Gastrocnemius medialis (tissue), 4 donors: ENCODE measurements at regions not wholly inside any gene's neighbourhood (a gene's known extent, or its start where the extent isn't known, plus 50 kb on each side); places are given as distances from the start of the nearest gene placed in this dataset.

Experiments used
- POLR2A ChIP-seq, 2 donors: fragments of 450-650 bp; IDR thresholded peaks; one replicate each; pipeline ENCODE4 v1.6.1; 2017; ENCODE audit warnings: antibody characterized with exemption in 2 of 2, mild to moderate bottlenecking in 2 of 2, moderate library complexity in 2 of 2
- TF ChIP-seq, protein P1 (sequence below), 5 experiments: fragments of 450-650 bp in 3 of 5; fragments of 200-600 bp in 2 of 5; sonication (generic) in 2 of 5; IDR thresholded peaks in 4 of 5; conservative IDR thresholded peaks in 1 of 5; 1 replicate in 4 of 5; 2 replicates in 1 of 5; pipeline ENCODE4 v1.5.1; 2016 to 2019; ENCODE audit warnings: antibody characterized with exemption in 5 of 5, mild to moderate bottlenecking in 3 of 5, moderate library complexity in 3 of 5

DNA sequence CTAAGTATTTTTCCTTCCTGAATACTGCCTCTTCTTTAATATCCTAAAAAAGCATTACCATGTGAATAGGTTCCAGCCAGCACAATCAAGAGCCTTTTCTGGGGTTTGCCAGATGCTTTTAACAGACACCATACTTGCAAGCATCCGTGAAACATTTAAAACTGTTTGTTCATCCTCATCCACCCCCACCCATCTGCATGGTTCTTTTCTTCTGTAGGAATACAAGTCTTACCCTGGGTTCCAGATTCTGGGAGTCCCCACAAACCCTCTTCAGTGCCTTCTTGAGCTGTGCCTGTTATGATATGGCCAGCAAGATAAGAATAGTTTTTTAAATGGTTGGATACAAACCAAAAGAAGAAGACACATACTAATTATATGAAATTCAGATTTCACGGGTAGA is 354.9 kb upstream of the PLXNA2 start:
- TF ChIP-seq, protein P1, sequence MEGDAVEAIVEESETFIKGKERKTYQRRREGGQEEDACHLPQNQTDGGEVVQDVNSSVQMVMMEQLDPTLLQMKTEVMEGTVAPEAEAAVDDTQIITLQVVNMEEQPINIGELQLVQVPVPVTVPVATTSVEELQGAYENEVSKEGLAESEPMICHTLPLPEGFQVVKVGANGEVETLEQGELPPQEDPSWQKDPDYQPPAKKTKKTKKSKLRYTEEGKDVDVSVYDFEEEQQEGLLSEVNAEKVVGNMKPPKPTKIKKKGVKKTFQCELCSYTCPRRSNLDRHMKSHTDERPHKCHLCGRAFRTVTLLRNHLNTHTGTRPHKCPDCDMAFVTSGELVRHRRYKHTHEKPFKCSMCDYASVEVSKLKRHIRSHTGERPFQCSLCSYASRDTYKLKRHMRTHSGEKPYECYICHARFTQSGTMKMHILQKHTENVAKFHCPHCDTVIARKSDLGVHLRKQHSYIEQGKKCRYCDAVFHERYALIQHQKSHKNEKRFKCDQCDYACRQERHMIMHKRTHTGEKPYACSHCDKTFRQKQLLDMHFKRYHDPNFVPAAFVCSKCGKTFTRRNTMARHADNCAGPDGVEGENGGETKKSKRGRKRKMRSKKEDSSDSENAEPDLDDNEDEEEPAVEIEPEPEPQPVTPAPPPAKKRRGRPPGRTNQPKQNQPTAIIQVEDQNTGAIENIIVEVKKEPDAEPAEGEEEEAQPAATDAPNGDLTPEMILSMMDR (IDR thresholded peaks at IDR 0.05 in 4 of 5, conservative IDR thresholded peaks at IDR 0.05 in 1 of 5), result no peak
- no peak for TF ChIP-seq POLR2A (IDR thresholded peaks at IDR 0.05)
